ENCODE measurements at regions not wholly inside any gene's neighbourhood (a gene's known extent, or its start where the extent isn't known, plus 50 kb on each side); places are given as distances from the start of the nearest gene placed in this dataset.

DNA sequence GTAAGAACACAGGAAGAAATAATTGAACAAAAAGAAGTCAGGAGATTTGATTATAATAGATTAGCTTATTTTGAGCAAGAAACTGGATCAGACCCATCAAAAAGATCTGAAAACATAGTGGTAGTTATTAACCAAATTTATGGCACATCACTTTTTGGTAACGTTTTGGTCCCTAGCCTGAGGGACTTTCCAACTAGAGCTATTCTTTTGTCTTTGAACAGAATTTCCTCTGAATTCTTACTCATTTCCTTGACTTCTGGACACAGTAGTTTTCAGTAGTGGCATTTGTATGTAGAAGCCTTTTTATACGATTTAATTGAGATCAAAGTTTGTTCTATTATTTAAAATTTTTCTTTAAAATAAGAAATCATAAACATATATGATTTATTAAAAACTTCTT, 96.5 kb upstream of the PDGFD start:
- no peak for DNase-seq (ENCODE audit: extremely low spot score)
- ChIA-PET CTCF (no interaction called here), POLR2A (no interaction called here)
- TF ChIP-seq, protein P1, sequence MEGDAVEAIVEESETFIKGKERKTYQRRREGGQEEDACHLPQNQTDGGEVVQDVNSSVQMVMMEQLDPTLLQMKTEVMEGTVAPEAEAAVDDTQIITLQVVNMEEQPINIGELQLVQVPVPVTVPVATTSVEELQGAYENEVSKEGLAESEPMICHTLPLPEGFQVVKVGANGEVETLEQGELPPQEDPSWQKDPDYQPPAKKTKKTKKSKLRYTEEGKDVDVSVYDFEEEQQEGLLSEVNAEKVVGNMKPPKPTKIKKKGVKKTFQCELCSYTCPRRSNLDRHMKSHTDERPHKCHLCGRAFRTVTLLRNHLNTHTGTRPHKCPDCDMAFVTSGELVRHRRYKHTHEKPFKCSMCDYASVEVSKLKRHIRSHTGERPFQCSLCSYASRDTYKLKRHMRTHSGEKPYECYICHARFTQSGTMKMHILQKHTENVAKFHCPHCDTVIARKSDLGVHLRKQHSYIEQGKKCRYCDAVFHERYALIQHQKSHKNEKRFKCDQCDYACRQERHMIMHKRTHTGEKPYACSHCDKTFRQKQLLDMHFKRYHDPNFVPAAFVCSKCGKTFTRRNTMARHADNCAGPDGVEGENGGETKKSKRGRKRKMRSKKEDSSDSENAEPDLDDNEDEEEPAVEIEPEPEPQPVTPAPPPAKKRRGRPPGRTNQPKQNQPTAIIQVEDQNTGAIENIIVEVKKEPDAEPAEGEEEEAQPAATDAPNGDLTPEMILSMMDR (IDR thresholded peaks at IDR 0.05; ENCODE audit: control extremely low read depth, extremely low read depth, low read depth, missing control alignments) = no peak

DNA sequence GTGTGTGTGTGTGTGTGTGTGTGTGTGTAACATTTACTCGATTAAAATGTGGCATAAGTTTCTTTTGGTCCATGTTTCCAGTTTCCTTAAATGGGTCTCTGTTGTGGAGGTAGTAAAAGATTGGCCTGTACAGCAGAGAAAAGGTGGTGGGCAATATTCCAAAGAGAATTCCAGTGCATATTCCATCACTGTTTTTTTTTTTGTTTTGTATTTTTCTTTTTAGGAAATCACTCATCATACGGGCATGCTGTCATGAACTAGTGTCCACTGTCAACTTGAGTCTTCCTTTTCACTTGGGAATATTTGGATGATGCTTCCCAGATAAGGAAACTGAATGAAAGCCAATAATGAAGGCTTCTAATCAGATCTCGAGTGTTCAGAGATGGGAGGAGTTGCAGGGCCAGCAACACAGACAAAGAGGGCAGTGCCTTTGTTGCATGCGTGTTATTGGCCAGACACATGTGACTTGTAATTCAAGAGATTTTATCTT, 95.2 kb upstream of the PDGFD start:
- TF ChIP-seq, protein P1 (IDR thresholded peaks at IDR 0.05; ENCODE audit: control extremely low read depth, extremely low read depth, low read depth, missing control alignments) = no peak
- DNase-seq (ENCODE audit: extremely low spot score) = no peak
- CTCF ChIA-PET = interaction anchor here (1.4 kb wide), 1 partner anchor 15 kb away, joined by 3 read pairs; no protein-coding TSS in a partner anchor
- POLR2A ChIA-PET = no interaction called here

DNA sequence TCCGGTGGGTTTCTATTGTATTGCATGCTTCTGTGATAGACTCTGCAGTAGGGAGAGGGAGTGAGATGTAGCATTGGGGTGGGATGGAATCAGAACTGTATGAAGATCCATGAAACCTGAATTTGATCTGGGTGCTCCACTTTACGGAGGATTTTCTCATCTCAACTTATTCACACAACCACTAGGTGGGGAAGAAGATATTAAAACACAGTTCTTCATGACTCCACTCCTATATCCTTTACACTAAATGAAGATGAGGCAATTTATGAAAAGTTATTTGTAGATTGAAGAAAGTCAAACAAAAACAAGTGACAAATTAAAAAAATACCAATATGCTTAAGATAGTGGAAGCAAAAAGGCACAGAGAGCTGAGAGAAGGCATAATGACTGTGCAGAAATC, 92.6 kb upstream of the PDGFD start:
- no peak for DNase-seq (ENCODE audit: extremely low spot score)
- POLR2A ChIA-PET = no interaction called here
- TF ChIP-seq, protein P1 (IDR thresholded peaks at IDR 0.05; ENCODE audit: control extremely low read depth, extremely low read depth, low read depth, missing control alignments) = no peak
- CTCF ChIA-PET = no interaction called here

DNA sequence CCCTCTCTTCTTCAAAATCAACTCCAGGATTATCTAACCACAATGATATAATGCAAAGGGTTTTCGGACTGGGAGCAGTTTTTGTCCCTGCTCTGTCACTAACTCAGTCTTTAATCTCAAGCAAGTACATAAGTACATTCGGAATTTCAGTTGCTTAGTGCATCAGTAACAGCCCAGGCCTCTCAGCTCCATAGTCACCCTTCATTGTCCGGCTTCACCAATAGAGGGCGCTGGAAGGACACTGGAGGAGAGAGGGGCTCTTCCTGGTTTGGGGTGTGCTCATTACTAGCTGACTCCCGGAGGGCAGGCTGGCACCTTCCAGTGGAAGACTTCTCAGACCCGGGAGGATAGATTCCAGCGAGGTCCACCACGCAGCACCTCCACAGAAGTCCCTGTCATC, 90.4 kb upstream of the PDGFD start:
- ChIA-PET CTCF (interaction anchor here (1.0 to 1.8 kb wide), 3 partner anchors 9 to 19 kb away, joined by 3 to 5 read pairs (median 4); no protein-coding TSS in a partner anchor), POLR2A (no interaction called here)
- TF ChIP-seq, protein P1 (IDR thresholded peaks at IDR 0.05; ENCODE audit: control extremely low read depth, extremely low read depth, low read depth, missing control alignments) = peak; percentile 35
- DNase-seq (ENCODE audit: extremely low spot score) = peak; percentile 18

DNA sequence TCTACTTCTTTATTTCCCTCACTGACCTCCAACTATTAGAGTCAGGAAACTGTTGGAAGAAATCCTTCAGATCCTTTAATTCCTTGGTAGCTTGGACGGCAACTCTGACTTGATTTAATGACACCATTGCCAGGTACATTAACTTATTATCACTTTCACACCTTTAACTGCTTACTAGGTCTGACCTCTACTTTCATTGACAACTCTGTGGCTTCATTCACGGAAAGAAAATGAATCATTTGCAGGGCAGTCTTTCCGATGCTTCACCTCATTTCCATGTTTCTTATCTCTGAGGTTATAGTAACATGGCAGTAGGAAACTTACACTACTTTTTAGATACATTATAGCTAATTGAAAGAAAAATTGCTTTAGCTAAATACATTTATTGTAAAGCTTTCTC, 82.6 kb upstream of the PDGFD start:
- ChIA-PET POLR2A (no interaction called here), CTCF (interaction anchor here (0.7 kb wide), 1 partner anchor 11 kb away, joined by 3 read pairs; no protein-coding TSS in a partner anchor)
- DNase-seq (ENCODE audit: extremely low spot score) = no peak
- TF ChIP-seq, protein P1 (IDR thresholded peaks at IDR 0.05; ENCODE audit: control extremely low read depth, extremely low read depth, low read depth, missing control alignments) = no peak

DNA sequence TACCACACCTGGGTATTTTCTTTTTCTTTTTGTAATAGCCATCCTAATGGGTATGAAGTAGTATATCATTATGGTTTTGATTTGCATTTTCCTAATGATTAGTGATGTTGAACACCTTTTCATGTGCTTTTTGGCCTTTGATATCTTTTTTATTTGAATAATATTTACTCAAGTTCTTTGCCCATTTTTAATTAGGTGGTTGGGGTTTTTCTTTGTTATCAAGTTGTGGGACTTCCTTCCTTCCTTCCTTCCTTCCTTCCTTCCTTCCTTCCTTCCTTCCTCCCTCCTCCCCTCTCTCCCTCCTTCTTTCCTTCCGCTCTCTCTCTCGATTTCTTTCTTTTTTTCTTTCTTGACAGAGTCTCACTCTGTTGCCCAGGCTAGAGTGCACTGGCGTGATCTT, 75.0 kb upstream of the PDGFD start:
- CTCF ChIA-PET = no interaction called here

More for the DNA sequence above, 75.0 kb upstream of the PDGFD start:
- POLR2A ChIA-PET = no interaction called here
- DNase-seq (ENCODE audit: extremely low spot score) = no peak
- TF ChIP-seq, protein P1 (IDR thresholded peaks at IDR 0.05; ENCODE audit: control extremely low read depth, extremely low read depth, low read depth, missing control alignments) = no peak

Measured in GM10248 (cell line).